Mammary epithelial cell (primary cell): ENCODE measurements at regions not wholly inside any gene's neighbourhood (a gene's known extent, or its start where the extent isn't known, plus 50 kb on each side); places are given as distances from the start of the nearest gene placed in this dataset.

ENCODE experiments used
- CTCF ChIP-seq, 2 donors: IDR thresholded peaks in 1 of 2; conservative IDR thresholded peaks in 1 of 2; 2 replicates each; pipeline ENCODE4 v1.5.1; 2011 to 2012; ENCODE audit warnings: inconsistent platforms in 2 of 2, low read length in 2 of 2, mild to moderate bottlenecking in 2 of 2, control low read depth in 1 of 2, low read depth in 1 of 2; ENCODE audit not compliant: insufficient read depth in 1 of 2; ENCODE audit errors: extremely low read depth in 1 of 2
- EZH2 ChIP-seq: IDR thresholded peaks from 2 replicates; pipeline ENCODE4 v1.6.1; 2012; ENCODE audit warnings: low read length, inconsistent platforms, borderline replicate concordance

GRCh38 chr1:4003846-4004505 is 103.9 kb upstream of the C1orf174 start:
- no peak for TF ChIP-seq EZH2
- TF ChIP-seq CTCF (conservative IDR thresholded peaks at IDR 0.05 in 1 of 2, IDR thresholded peaks at IDR 0.05 in 1 of 2; ENCODE audit: extremely low read depth in 1 of 2, insufficient read depth in 1 of 2, low read depth in 1 of 2, low read length in 2 of 2), result no peak
